Choroid plexus epithelial cell (primary cell): ENCODE measurements at regions not wholly inside any gene's neighbourhood (a gene's known extent, or its start where the extent isn't known, plus 50 kb on each side); places are given as distances from the start of the nearest gene placed in this dataset.

Experiments used
- DNase-seq: peaks from one replicate; pipeline ENCODE4 v3.0.0-alpha.2; 2010; ENCODE audit warnings: low read depth
- H3K4me3 ChIP-seq: 2 replicates; pipeline ENCODE4 v1.5.1; 2011; ENCODE audit warnings: low read depth, mild to moderate bottlenecking, control low read depth, low read length, moderate library complexity
- TF ChIP-seq, protein P1 (sequence below): conservative IDR thresholded peaks from 2 replicates; pipeline ENCODE4 v1.5.1; 2011; ENCODE audit warnings: low read depth, mild to moderate bottlenecking, control low read depth, inconsistent platforms, low read length, moderate library complexity

DNA sequence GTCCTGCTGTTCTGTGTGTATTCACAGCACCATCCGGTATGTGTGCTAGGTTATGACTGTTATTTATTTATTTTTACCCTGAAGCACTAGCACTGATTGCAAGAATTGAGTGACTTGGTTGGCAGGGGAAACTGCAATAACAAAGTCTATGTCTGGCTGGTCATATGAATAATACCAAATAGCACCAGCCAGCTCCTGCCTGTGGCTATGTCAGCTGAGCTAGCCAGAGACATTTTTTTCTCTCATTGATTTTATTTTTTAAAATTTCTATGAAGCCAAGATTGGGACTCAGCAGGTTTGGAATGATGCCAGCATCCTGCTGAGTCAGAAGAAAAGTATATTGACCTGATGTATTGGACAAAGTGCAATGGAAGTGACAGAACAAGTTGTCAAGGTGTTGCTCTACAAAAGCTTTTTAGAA lies 188.5 kb upstream of the CDH2 start:
- TF ChIP-seq, protein P1, sequence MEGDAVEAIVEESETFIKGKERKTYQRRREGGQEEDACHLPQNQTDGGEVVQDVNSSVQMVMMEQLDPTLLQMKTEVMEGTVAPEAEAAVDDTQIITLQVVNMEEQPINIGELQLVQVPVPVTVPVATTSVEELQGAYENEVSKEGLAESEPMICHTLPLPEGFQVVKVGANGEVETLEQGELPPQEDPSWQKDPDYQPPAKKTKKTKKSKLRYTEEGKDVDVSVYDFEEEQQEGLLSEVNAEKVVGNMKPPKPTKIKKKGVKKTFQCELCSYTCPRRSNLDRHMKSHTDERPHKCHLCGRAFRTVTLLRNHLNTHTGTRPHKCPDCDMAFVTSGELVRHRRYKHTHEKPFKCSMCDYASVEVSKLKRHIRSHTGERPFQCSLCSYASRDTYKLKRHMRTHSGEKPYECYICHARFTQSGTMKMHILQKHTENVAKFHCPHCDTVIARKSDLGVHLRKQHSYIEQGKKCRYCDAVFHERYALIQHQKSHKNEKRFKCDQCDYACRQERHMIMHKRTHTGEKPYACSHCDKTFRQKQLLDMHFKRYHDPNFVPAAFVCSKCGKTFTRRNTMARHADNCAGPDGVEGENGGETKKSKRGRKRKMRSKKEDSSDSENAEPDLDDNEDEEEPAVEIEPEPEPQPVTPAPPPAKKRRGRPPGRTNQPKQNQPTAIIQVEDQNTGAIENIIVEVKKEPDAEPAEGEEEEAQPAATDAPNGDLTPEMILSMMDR, result no peak
- H3K4me3 ChIP-seq, result no peak overlapping the region
- DNase-seq, result peak; percentile 64

DNA sequence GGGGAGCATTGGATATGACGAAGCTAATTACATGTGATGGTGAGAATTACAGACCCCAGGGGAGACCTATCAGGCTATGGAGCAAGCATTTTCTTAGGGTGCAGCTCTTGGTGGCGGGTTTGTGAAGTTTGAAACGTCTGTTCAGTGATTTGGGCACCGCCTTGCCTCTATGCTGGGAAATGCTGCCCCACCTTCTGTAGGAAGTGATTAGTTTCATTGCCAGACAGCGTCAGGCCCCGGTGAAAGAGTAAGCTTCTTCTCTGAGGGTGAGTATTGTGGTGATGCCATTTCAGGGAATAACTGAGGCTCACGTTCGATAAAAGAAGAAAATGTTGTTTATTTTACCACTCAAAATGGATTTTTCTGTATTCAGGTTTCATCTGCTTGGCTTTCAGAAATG lies 186.2 kb upstream of the CDH2 start:
- TF ChIP-seq, protein P1, result no peak
- H3K4me3 ChIP-seq, result no peak overlapping the region
- DNase-seq, result no peak

DNA sequence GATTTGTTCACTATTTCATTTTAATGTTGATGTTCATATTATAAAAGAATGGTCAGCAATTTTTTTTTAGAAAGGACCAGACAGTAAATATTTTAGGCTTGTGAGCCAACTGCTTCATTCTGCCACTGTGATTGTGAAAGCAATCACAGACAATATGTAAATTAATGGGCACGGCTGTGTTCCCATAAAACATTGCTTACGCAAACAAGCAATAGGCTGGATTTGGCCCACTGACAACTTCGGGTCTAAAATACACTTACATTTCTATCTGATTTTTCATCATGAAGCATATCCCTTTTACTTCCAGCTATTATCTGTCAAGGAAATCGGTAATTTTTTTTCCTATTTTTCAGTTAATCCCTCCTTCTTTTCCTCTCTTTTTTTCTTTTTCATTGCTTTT lies 182.2 kb upstream of the CDH2 start:
- TF ChIP-seq, protein P1, result no peak
- no peak overlapping the region for H3K4me3 ChIP-seq
- DNase-seq, result no peak

DNA sequence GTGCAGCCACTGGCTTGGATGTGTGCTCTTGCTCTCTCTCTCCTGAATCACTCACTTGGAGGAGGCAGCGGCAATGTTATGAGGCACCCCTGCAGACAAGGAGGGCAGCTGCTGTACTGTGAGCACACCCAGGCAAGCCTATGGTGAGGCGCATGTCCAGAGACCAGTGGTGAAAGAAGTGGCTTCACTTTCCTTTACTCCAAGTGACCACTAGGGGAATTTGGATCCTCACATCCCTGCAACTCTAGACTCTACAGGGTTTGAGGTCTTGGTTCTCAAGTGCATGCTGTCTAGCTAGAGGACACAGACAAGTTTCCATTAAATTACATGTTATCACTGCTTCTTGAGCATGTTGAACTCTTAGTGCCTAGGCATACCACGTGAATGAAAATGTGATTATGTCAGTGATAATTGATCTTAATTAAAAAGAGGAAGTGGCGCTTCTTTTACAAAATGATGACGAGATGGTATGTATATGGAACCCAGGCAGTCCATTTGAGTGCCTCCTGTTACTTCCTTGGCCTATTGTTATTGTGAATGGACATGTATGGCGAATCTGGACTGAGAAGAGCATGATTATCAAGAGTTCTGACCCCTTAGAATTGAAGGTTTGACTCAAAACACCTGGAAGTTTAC lies 181.0 kb upstream of the CDH2 start:
- peak; percentile 3 for DNase-seq
- TF ChIP-seq, protein P1, result peak; percentile 34

DNA sequence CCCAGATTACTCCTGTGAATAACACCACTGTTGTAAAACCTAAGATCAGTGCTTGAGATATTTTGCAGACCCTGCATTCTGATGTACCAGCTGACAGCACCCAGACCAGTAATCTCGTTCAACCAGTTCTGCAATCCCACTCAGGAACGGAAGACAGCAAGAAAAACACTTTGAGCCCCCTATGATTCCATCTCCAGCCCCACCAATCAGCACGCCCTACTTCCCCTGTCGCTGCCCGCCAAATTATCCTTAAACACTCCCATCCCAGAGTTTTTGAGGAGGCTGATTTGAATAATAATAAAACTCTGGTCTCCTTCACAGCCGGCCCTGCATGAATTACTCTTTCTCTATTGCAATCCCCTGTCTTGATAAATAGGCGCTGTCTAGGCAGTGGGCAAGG lies 173.9 kb upstream of the CDH2 start:
- no peak overlapping the region for H3K4me3 ChIP-seq
- TF ChIP-seq, protein P1, result no peak
- no peak for DNase-seq

More for the DNA sequence above, 181.0 kb upstream of the CDH2 start:
- no peak overlapping the region for H3K4me3 ChIP-seq

DNA sequence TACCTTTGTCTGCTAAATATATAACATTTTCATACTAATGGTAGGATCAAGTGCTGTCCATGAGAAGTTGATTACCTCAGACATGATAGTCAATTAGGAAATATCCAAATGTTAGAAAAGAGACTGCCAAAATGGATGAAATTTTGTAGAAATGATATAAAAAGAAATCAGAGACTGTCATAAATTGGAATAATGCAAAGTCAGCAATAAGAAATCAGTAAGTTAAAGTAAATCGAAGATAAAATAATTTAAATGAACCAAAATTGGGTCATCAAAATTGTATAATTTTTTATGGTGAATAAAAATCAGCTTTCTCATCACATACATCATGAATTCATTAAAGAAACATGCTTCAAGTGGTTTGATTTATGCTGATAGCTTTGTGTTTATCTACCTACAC lies 165.3 kb upstream of the CDH2 start:
- TF ChIP-seq, protein P1, result no peak
- H3K4me3 ChIP-seq, result no peak overlapping the region
- DNase-seq, result no peak

DNA sequence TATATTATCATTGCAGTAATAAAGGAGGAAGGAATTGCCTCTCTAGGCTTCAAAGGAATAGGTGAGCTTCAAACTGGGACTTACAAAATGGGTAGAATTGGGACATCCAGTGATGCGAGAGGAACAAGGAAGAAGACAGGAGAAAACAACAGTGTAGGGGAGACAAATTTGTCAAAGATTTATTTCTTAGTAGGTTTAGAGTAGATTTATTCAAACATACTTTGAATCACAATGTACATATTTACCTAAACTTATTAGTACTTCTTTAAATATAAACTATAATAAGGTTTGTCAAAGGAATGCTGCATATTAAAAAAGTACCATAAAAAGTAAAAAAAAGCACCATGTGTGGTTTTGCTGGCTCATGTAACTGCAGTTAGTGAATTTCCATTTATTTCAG lies 161.4 kb upstream of the CDH2 start:
- TF ChIP-seq, protein P1, result no peak
- no peak overlapping the region for H3K4me3 ChIP-seq
- DNase-seq, result no peak
